ENCODE measurements at regions not wholly inside any gene's neighbourhood (a gene's known extent, or its start where the extent isn't known, plus 50 kb on each side); places are given as distances from the start of the nearest gene placed in this dataset.

DNA sequence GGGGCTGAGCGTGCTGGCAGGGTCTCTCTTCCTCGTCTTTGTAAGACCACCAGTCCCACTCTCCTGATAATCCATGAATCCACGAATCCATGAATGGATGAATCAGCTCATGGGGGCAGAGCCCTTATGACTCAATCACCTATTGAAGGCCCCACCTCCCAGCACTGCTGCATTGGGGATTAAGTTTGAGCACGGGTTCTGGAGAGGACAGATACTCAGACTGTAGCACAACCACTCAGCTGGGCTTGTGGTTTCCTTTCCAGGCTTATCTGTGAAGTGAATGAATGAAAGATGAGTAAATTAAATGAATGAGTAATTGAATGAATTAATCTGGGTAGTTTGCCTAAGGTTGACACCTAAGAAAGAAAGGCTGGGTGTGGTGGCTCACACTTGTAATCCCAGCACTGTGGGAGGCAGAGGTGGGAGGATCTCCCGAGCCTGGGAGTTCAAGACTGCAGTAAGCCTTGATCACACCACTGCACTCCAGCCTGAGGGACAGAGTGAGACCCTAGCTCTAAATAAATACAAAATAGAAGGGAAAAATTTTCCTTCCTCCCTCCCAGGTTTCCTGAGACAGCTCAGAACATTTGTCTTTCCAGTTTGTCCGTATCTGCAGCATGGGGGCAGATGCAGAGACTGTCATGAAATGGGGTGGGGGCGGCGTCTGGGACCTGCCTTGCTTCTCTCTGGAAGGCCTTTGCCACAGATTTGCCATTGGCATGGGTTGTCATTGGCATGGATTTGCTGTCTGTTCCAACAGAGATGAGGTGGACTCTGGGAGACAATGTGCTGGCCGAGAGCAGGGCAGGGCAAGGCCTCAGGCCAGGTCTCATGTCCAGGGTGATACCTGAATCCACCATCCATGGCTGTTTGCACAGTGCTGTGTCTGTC lies 187.7 kb upstream of the C1orf174 start:
- no peak for DNase-seq (ENCODE audit: low read depth in 3 of 3)

GRCh38 chr1:4088676-4089075 lies 188.6 kb upstream of the C1orf174 start:
- no peak for DNase-seq (ENCODE audit: low read depth in 3 of 3)

GRCh38 chr1:4089421-4090175 lies 189.5 kb upstream of the C1orf174 start:
- DNase-seq (ENCODE audit: low read depth in 3 of 3): no peak

GRCh38 chr1:4090556-4090955 lies 190.5 kb upstream of the C1orf174 start:
- DNase-seq (ENCODE audit: low read depth in 3 of 3): no peak

DNA sequence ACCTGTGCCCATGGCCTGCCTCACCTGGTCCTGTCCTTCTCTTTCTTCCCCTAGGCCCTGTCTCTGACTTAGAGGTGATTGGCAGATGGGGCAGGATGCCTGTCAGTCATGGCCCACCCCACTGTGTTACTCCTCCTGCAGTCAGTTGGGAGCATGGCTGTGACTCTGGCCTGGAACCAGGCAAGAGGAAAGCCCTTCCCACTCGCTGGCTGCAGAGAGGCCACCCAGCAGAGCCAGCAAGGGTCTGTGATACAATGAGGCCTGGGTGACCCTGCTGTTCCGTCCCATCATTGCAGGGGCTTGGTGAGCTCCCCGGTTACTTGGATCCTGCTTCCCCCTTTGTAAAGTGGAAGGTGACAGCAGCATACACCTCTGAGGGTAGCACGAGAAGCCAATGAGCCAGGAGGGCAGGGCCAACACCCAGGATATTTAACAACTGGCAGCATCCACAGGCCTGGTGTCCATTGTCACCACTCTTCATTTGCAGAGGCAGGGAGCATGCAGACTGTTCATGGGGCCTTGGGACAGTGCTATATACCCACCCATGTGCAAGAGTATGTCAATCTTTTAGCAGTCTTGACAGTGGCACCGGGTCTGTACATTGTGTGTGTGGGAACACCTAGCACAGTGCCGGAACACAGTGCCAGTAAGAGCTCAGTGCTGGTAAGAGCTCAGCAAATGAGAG lies 191.0 kb upstream of the C1orf174 start:
- no peak for DNase-seq (ENCODE audit: low read depth in 3 of 3)

DNA sequence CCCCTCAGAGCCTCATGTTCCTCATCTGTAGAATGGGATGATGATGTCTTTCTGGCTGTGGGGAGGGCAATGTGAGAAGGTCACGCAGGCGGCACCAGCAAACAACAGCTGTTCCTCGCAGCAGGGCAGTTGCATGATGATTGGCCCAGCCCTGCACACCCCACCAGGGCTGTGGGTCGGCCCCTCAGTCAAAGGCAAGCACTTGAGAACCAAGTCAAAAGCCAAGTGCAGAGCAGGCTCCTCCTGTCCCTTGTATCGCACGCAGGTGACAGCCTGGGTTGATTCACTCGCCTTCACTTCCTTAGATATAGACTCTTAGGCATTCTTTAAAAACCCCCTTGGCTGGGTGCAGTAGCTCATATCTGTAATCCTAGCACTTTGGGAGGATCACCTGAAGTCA lies 191.9 kb upstream of the C1orf174 start:
- DNase-seq (ENCODE audit: low read depth in 3 of 3): no peak

GRCh38 chr1:4093856-4094565 lies 193.9 kb upstream of the C1orf174 start:
- no peak for DNase-seq (ENCODE audit: low read depth in 3 of 3)

- no peak for DNase-seq (ENCODE audit: low read depth in 3 of 3)
Measured at GRCh38 chr1:4095433-4095971, 195.4 kb upstream of the C1orf174 start.

GRCh38 chr1:4101459-4102161 lies 201.5 kb upstream of the C1orf174 start:
- no peak for DNase-seq (ENCODE audit: low read depth in 3 of 3)

- no peak for DNase-seq (ENCODE audit: low read depth in 3 of 3)
Measured at GRCh38 chr1:4105300-4105880, 205.3 kb upstream of the C1orf174 start.

DNA sequence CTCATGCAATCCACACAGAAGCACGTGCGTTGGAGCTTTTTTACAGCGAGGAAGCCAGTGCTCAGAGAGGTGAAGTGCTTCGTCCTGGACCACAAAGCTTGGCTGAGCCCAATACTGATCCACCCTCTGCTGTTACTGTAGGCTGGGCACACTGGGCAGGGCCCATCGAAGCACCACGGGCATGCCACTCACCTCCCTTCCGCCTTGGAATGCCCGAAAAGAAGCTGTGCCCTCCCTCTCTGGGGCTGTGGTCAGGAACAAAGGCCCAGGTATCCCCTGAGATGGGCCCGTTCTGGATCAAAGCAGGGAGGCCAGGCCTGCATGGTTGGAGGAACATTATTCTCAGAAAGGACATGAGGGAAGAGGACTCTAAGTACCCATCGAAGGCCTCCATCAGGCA lies 206.7 kb upstream of the C1orf174 start:
- DNase-seq (ENCODE audit: low read depth in 3 of 3): no peak

DNA sequence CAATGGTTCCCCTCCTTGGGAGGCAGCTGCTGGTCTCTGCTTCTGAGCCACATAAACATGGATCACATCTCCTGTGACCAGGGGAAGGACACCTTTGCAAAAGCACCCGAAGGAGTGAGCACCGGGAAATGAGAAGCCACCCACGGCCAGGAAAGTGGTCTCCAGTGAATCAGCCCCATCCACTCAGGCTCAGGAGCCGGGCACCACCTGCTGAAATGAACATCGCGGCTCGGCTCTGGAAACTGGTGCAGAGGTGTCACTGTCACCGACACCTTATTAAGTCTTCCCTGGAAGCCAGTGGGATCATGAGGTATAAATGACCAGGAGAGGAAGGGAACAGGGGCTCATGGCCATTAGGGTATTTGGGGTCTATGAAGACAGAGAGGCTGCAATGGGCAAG lies 207.2 kb upstream of the C1orf174 start:
- DNase-seq (ENCODE audit: low read depth in 3 of 3): no peak

- DNase-seq (ENCODE audit: low read depth in 3 of 3): no peak
Measured at GRCh38 chr1:4108331-4108730, 208.3 kb upstream of the C1orf174 start.

GRCh38 chr1:4108758-4109627 lies 208.9 kb upstream of the C1orf174 start:
- DNase-seq (ENCODE audit: low read depth in 3 of 3): no peak

DNA sequence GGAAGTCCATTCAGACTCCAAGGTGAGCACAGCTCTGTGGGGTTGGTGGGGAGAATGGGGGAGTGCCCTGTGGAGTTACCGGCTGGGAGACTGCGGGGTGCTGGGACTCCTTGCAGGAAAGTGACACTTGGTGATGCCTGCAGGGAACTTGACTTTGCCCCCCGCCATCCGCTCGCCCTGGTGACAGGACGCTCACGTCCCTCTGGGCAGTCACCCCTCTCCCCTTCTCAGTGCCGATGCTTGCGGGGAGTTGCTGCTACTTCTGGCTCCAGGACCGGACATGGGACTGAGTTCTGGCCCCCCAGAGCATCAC lies 209.5 kb upstream of the C1orf174 start:
- no peak for DNase-seq (ENCODE audit: low read depth in 3 of 3)

DNA sequence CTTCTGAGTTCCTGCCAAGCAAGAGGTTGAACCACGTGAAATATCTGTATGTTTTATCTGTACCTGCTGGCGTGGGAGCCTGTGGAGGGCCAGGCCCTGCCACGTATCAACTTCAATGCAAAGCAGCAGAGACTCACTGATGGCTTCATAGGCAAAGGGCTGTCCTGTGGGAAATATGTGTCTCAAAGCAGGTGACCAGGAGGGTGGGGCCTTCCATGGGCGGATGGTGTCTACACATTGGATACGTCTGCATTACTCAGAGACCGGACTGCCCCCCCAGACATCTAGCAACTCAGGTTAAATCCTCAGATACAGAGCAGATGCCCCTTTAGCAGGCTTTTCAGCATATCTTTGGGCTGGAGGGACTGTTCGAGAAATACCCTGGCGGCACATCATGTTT lies 210.8 kb upstream of the C1orf174 start:
- no peak for DNase-seq (ENCODE audit: low read depth in 3 of 3)

GRCh38 chr1:4113897-4114296 lies 213.8 kb upstream of the C1orf174 start:
- no peak for DNase-seq (ENCODE audit: low read depth in 3 of 3)

DNA sequence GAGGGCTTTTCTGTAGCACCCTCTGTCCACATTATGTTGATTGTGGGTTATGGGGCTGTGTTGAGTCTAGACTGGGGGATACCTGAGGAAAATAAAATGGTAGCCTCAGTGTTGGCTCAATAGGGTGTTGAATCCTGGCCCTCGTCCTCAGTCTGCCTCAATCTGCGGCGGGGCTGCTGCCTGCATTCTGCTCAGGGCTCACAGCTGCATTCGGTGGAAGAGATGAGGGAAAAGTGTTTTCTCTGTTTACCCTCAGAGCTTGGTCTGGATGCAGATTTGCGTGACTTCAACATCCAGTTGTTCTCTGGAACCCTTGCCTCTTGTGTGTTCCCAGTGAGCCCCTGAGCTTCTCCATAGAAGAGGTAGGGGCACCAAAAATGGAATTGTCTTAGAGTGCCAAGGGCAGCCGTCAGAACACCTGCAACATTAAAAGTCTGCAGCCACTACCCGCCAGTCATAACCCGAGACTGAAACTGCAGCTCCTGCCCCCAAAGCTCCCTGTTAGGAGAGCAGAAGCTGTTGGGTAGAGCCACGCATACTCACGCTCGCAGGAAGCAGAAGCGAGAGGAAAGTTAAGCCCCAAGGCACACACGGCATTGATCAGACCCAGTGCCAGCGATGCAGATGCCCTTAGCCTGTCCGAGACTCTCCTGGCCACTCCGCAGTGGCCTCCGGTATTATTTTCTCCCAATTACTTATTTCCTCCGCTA lies 215.3 kb upstream of the C1orf174 start:
- DNase-seq (ENCODE audit: low read depth in 3 of 3): no peak

DNA sequence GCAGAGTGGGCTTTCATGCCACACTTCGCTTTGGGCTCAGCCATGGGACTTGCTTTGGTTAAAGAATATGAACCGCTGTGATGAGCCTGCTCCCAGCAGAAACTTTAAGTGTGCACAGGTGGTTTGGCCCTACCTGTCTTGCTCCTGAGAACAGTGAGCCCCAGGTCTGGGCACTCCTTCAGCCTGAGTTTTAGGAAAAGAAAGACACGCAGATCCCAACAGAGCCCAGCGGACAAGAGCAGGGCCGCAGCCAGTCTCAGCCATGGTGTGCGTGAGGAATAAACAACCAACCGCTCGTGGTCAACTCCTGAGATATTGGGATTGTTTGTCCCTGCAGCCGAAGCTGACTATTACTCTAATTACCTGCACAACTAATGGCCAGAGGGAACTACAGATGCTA lies 217.1 kb upstream of the C1orf174 start:
- no peak for DNase-seq (ENCODE audit: low read depth in 3 of 3)

All from stimulated activated CD4-positive, alpha-beta T cell treated with anti-CD3 and anti-CD28 coated beads, TNF-alpha, amount 100 ng/mL, for 24 hours (primary cell).